ENCODE measurements at regions not wholly inside any gene's neighbourhood (a gene's known extent, or its start where the extent isn't known, plus 50 kb on each side); places are given as distances from the start of the nearest gene placed in this dataset.

- TF ChIP-seq CTCF (IDR thresholded peaks at IDR 0.05) (no peak), EP300 (IDR thresholded peaks at IDR 0.05) (no peak)
Measured at GRCh38 chr18:25876330-25876948, 214.0 kb downstream of the SS18 start.

All from ovary (tissue), 3 donors.